HUDEP-2 (cell line): ENCODE measurements at regions not wholly inside any gene's neighbourhood (a gene's known extent, or its start where the extent isn't known, plus 50 kb on each side); places are given as distances from the start of the nearest gene placed in this dataset.

Source experiments
- DNase-seq, 76 experiments: peaks; one replicate each; lab custom pipeline; 2025; ENCODE audit not compliant: unreplicated experiment in 76 of 76; lab: John Stamatoyannopoulos, UW

GRCh38 chr10:121167534-121168243, 316.5 kb downstream of the WDR11 start:
- DNase-seq, result no peak

- peak in 1 of 76 experiments; percentile 1 for DNase-seq
Measured at GRCh38 chr10:121168545-121169216, 317.5 kb downstream of the WDR11 start.

- no peak for DNase-seq
Measured at GRCh38 chr10:121169406-121169805, 318.2 kb downstream of the WDR11 start.

GRCh38 chr10:121171825-121172787, 320.9 kb downstream of the WDR11 start:
- no peak for DNase-seq

- no peak for DNase-seq
Measured at GRCh38 chr10:121179006-121179405, 327.8 kb downstream of the WDR11 start.

DNA sequence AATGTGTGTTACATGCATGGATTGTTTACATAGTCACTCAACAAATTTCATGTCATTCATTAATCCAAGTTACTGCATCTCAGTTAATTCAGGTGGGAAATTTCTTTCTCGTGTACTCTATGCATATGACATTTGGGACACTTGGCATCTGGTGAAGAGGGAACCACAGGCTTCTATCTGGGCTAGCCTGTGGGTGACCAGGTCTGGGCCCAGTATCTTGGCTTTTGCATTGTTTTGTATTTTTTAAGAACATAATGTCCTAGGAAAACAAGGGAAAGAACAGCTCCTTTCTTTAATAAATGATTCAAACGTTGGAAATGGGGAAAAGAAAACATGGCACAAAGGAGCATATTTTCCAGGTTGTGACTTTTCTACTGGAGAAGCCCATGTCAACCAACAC, 331.1 kb downstream of the WDR11 start:
- DNase-seq, result no peak

- no peak for DNase-seq
Measured at GRCh38 chr10:121183236-121183635, 332.1 kb downstream of the WDR11 start.

GRCh38 chr10:121183707-121184106, 332.5 kb downstream of the WDR11 start:
- DNase-seq, result no peak

DNA sequence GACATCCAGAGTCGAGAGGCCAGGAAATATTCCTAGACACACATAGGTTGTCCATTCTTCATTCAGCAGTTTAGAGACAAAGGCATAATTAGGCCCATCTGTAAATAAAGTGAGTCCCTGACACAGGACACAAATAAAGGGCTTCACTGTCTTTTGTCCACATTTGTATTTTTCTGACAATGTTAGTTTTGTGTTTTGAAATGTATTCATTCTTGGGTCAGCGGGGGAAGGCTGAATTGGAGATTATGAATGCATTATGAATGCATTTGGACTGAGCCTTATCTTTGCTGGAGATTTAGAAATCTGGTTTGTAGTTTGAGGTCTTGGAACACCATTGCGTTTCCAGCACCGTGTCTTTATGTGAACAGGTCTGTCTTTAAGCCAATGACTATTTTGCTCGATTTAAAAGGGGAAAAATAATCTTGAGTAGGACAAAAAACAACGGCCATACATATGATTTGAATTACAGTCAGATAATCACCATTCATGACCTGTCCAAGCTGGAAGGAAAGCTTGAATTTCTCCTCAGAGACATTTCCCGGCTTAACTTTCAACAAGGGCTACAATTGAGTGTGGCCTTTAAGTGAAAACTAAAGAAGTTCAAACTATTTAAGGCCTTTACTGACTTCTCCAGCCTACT, 334.8 kb downstream of the WDR11 start:
- DNase-seq, result no peak

- DNase-seq, result no peak
Measured at GRCh38 chr10:121187391-121187790, 336.2 kb downstream of the WDR11 start.

- no peak for DNase-seq
Measured at GRCh38 chr10:121188005-121188404, 336.8 kb downstream of the WDR11 start.

GRCh38 chr10:121189066-121189465, 337.9 kb downstream of the WDR11 start:
- DNase-seq, result no peak

DNA sequence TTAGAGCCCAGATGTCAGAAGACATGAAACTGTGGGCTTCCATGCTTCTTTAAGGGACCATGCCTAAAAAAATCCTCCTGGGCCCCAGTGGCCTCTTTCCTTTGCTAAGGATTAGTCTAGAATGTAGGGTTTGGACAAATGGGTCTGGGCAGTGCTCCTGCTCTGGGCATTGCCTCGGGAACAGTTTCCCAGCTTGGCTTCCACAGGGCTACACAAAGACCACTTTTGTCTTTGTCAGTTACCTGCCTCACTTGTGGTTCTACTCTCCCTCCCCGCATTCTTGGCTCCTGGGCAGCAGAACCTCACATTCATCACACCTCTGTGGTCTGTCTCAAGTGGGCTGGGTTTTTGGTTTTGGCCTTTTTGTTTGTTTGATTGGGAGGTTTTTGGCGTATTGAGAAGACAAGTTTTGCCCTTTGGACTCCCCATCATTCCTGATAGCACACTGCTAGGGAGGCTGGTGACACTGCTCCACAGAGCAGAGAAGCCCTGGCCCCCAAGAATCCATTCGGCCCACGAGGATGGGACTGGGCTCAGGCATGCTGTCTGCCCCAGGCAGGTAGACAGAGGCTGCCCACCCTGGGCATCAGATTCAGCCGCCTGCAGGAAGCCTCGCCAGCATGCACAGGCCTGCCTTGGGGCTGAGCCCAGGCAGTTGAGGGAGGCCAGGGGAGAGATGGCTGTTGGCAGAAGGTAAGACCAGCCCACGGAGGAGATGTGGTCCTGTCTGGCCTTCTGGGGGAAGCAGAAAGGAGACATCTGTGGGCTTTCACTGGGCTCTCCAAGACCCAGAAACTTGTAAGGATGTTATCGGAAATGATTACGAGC, 343.7 kb downstream of the WDR11 start:
- DNase-seq, result no peak

DNA sequence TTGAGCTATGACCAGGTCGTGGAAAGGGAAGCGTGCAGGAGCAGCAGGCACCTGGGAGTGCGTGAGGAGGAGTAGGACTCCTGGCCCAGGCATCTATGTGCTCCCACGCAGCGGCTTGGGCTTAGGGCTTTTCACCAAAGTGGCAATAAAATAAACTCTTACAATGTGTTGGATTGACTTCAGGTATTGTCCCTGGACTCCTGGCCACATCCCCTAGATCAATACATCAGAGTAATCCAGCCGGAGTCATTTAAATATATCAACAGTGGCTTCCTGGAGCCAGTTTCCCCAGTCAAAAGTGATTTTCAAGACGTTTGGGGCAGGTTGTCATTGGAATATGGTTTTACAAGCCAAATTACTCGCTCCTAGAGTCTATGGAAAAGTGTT, 344.4 kb downstream of the WDR11 start:
- DNase-seq, result no peak

- DNase-seq, result no peak
Measured at GRCh38 chr10:121199081-121199480, 347.9 kb downstream of the WDR11 start.

- no peak for DNase-seq
Measured at GRCh38 chr10:121205625-121206024, 354.5 kb downstream of the WDR11 start.

DNA sequence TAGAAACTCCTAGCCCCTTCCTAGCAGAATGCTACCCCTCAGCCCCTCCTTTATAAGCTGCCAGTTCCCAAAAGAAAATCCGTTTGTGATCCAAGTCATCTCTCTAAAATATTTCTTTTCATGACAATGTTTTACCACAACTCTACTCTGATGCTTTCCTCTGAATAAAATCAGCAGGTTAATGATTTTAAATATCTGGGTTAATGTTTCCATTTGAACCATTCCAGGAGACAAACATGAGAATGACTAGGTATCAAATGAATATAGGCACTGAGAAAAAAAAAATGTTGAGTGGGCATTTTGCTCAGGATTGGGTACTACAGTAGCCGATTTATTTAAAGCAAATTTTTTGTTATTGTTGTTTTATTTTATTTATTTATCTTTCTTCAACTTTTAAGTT, 360.3 kb downstream of the WDR11 start:
- DNase-seq, result no peak

GRCh38 chr10:121213437-121213836, 362.3 kb downstream of the WDR11 start:
- DNase-seq, result no peak

DNA sequence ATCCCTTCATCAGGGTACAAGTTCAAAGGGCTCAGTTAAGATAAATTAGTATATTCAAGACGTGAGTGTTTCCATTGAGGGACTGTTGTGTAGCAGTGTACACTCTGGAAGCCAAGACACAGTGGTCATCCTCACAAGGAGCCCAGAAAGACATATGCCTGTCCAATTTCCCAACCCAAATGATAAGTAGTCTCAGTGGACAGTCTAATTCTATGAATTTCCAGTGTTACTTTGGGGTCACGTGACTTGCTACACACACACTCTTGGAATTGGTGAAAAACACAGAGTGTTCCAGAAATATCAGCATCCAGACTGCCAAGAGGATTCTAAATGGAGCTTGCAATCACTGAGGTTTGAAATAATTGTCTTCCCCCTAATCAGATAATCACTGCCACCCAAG, 365.1 kb downstream of the WDR11 start:
- DNase-seq, result no peak

DNA sequence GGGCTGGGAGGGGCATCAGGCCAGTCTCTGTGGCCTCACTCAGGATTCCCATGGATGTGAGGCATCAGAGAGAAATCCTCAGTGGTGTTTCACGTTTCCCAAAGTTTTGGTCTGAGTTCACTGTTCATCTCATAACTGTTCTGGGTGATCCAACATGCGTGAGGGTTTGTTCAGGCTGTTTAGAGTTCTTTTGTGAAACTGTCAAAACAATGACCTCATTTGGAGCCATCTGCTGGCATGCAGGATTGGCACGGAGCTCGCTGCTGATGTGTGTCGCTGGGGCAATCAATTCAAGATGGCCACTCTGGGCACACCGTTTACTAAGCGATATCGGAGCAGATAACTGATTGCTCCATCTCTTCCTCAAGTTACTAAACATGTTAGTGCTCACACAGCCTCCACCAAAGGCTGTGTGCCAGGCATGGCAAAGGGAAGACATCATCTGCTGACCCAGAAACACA, 365.6 kb downstream of the WDR11 start:
- DNase-seq, result no peak
